Upper lobe of left lung (tissue), 6 donors: ENCODE measurements at regions not wholly inside any gene's neighbourhood (a gene's known extent, or its start where the extent isn't known, plus 50 kb on each side); places are given as distances from the start of the nearest gene placed in this dataset.

ENCODE experiments used
- ATAC-seq, 2 donors: fragments of 200-7000 bp; cut with Tn5 transposase; one replicate each; pipeline ENCODE4 v1.9.1; 2022; ENCODE audit warnings: mild to moderate bottlenecking in 2 of 2, moderate library complexity in 2 of 2; ENCODE audit not compliant: low FRiP score in 2 of 2
- DNase-seq, 2 donors: peaks; one replicate each; pipeline ENCODE4 v3.0.0-alpha.2; 2019 to 2020
- H3K27ac ChIP-seq, 4 donors: fragments of 200-600 bp; sonication (generic); one replicate each; pipeline ENCODE4 v1.5.1; 2016 to 2019
- H3K27me3 ChIP-seq, 4 donors: fragments of 200-600 bp; sonication (generic); one replicate each; pipeline ENCODE4 v1.5.1; 2017 to 2019
- H3K36me3 ChIP-seq, 4 donors: fragments of 200-600 bp; sonication (generic); one replicate each; pipeline ENCODE4 v1.5.1; 2016 to 2019
- H3K4me1 ChIP-seq, 4 donors: fragments of 200-600 bp; sonication (generic); one replicate each; pipeline ENCODE4 v1.5.1; 2018 to 2019
- H3K4me3 ChIP-seq, 4 donors: fragments of 200-600 bp; sonication (generic); one replicate each; pipeline ENCODE4 v1.5.1; 2017 to 2019; ENCODE audit warnings: mild to moderate bottlenecking in 2 of 4, moderate library complexity in 1 of 4
- H3K9me3 ChIP-seq, 4 donors: fragments of 200-600 bp; sonication (generic); one replicate each; pipeline ENCODE4 v1.5.1; 2018 to 2019
- EP300 ChIP-seq, 4 donors: sonication (generic); formaldehyde crosslinking; IDR thresholded peaks; one replicate each; pipeline ENCODE4 v1.5.1; 2017; ENCODE audit warnings: antibody characterized with exemption in 4 of 4, control low read depth in 2 of 4
- POLR2A ChIP-seq, 4 donors: fragments of 450-650 bp; IDR thresholded peaks; one replicate each; pipeline ENCODE4 v1.5.1; 2016 to 2017; ENCODE audit warnings: antibody characterized with exemption in 4 of 4, mild to moderate bottlenecking in 2 of 4
- POLR2AphosphoS5 ChIP-seq, 2 donors: sonication (generic); formaldehyde crosslinking; IDR thresholded peaks; one replicate each; pipeline ENCODE4 v1.5.1; 2017; ENCODE audit warnings: antibody characterized with exemption in 2 of 2
- WGBS, 2 donors: methylation state at CpG; one replicate each; pipeline ENCODE4 v1.1.5; 2017 to 2018; 5-methylcytosine and 5-hydroxymethylcytosine counted together
- TF ChIP-seq, protein P1 (sequence below), 6 experiments: fragments of 450-650 bp in 4 of 6; fragments of 200-600 bp in 2 of 6; sonication (generic) in 2 of 6; IDR thresholded peaks; one replicate each; pipeline ENCODE4 v1.5.1; 2016 to 2019; ENCODE audit warnings: antibody characterized with exemption in 6 of 6
- donor health status: DM: no; HTN: no; CAD: no; lungs with moderate emphysema.
- donor health status: DM: no; HTN: yes; CAD: no; lungs with severe emphysema.

DNA sequence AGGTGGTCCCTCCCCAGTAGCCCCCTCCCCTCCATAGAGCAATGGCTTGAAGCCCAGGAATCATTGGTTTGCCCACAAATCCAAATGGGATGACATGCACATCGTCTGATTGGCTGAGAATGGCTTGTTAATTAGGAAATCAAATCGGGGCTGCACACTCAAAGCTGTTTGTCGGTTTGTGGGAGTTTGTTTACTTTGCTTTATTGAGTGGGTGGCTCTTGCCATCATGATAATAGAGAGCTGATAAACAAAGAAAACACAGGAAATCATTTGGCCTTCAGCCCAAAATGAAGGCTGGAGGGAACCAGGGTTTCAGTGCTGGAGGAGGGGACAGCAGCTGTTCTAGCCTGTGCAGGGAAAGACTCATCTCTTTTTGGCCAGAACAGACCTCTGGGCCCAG lies 316.3 kb downstream of the CBLN1 start:
- Histone ChIP-seq H3K27me3 (no peaks in the 10 kb centered on the region), H3K27ac (no peak overlapping the region), H3K4me1 (no peaks in the 10 kb centered on the region), H3K4me3 (no peak overlapping the region), H3K9me3 (no peaks in the 10 kb centered on the region), H3K36me3 (no peaks in the 10 kb centered on the region)
- ATAC-seq (no peak), DNase-seq (no peak)
- WGBS, 2 donors, result 19 to 23% methylated on average over 3 of the region's 3 CpGs
- TF ChIP-seq, protein P1, sequence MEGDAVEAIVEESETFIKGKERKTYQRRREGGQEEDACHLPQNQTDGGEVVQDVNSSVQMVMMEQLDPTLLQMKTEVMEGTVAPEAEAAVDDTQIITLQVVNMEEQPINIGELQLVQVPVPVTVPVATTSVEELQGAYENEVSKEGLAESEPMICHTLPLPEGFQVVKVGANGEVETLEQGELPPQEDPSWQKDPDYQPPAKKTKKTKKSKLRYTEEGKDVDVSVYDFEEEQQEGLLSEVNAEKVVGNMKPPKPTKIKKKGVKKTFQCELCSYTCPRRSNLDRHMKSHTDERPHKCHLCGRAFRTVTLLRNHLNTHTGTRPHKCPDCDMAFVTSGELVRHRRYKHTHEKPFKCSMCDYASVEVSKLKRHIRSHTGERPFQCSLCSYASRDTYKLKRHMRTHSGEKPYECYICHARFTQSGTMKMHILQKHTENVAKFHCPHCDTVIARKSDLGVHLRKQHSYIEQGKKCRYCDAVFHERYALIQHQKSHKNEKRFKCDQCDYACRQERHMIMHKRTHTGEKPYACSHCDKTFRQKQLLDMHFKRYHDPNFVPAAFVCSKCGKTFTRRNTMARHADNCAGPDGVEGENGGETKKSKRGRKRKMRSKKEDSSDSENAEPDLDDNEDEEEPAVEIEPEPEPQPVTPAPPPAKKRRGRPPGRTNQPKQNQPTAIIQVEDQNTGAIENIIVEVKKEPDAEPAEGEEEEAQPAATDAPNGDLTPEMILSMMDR (IDR thresholded peaks at IDR 0.05), result no peak
- no peak for TF ChIP-seq POLR2A (IDR thresholded peaks at IDR 0.05)
- TF ChIP-seq POLR2AphosphoS5 (IDR thresholded peaks at IDR 0.05), result no peak
- TF ChIP-seq EP300 (IDR thresholded peaks at IDR 0.05), result no peak

DNA sequence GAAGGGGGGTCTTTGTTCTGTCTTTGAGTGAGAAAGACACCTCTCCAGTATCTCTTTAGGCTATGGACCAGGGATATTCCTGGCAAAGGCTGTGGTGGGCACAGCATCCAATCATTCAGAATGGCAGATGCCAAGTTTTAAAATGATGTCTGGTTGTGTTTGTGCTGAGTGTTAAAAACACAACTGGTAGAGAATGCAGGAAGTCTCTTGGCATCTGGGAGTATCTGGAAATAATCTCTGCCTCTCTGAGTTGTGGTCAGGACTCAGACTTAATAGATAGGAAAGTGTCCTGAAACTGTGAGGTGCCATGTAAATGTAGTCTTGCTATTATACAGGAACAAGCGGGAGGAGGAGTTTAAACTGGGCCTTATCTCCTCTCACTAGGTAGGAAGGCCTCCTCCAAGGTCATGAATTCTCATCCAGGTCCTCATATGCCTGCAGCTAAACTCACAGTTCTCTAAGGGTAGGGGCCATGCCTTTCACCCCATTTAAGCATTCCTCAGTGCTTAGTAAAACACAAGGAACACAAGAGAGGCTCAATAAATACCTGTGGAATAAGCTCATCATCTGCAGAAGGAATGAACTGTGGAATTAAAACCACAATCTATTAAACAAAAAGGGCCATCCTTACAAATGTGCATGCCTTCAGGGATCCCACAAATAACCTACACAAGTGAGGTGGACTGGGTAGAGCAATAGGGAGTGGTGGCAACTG lies 317.6 kb downstream of the CBLN1 start:
- H3K27me3 ChIP-seq, result no peaks in the 10 kb centered on the region
- no peak for DNase-seq
- H3K36me3 ChIP-seq, result no peaks in the 10 kb centered on the region
- no peak for ATAC-seq
- H3K9me3 ChIP-seq, result no peaks in the 10 kb centered on the region
- H3K27ac ChIP-seq, result no peak overlapping the region
- H3K4me3 ChIP-seq, result no peak overlapping the region
- no peak for TF ChIP-seq POLR2AphosphoS5 (IDR thresholded peaks at IDR 0.05)
- TF ChIP-seq, protein P1 (IDR thresholded peaks at IDR 0.05), result no peak
- TF ChIP-seq POLR2A (IDR thresholded peaks at IDR 0.05), result no peak
- no peak for TF ChIP-seq EP300 (IDR thresholded peaks at IDR 0.05)
- no peaks in the 10 kb centered on the region for H3K4me1 ChIP-seq
- 53 to 91% methylated on average over 1 of the region's 1 CpG for WGBS, 2 donors

DNA sequence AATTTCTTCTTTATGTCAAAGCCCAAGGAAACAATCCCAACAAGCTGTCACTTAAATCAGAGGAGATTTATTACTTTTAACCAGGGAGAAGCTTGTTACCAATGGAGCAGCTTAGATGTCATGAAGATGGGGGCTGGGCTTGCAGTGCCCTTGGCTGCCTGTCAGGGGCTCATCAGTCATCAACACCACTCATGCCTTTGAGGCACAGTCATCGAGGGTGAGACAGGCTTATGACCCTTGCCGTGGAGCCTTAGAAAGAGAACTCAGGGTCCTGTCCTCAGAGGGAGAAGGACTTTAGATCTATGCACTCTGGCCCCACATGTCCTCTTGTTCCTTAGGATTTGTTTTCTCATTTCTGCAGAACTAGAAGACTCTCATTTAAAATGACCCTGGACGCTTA lies 318.3 kb downstream of the CBLN1 start:
- no peaks in the 10 kb centered on the region for H3K9me3 ChIP-seq
- TF ChIP-seq EP300 (IDR thresholded peaks at IDR 0.05) (no peak), POLR2A (IDR thresholded peaks at IDR 0.05) (no peak), POLR2AphosphoS5 (IDR thresholded peaks at IDR 0.05) (no peak)
- TF ChIP-seq, protein P1 (IDR thresholded peaks at IDR 0.05), result no peak
- H3K36me3 ChIP-seq, result no peaks in the 10 kb centered on the region
- ATAC-seq (no peak), DNase-seq (no peak)
- 50 to 62% methylated on average over 3 of the region's 3 CpGs for WGBS, 2 donors
- H3K27me3 ChIP-seq, result no peaks in the 10 kb centered on the region
- H3K4me1 ChIP-seq, result no peaks in the 10 kb centered on the region
- H3K27ac ChIP-seq, result no peak overlapping the region
- H3K4me3 ChIP-seq, result no peak overlapping the region

DNA sequence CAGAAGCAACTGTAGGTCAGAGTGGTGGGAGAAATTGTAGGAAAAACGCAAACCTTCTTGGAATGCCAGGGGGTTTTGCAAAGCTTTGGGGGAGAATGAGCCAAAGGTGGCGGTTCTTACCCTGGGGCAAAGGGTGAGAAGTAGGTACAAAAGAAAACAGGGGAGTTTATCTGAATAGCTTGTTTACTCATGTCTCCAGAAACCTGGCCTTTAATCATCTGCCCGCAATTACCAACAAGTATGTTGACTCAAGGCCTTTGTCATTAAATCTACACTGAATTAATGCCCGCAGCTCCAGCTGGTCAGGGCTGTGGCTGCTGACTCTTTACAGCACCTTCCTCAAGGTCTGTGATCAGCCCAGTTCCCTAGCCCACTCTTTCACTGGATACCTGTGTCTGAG lies 320.1 kb downstream of the CBLN1 start:
- Histone ChIP-seq H3K4me1 (no peaks in the 10 kb centered on the region), H3K27ac (no peak overlapping the region), H3K4me3 (no peak overlapping the region), H3K27me3 (no peaks in the 10 kb centered on the region), H3K36me3 (no peaks in the 10 kb centered on the region), H3K9me3 (no peaks in the 10 kb centered on the region)
- ATAC-seq (no peak), DNase-seq (no peak)
- no peak for TF ChIP-seq EP300 (IDR thresholded peaks at IDR 0.05)
- TF ChIP-seq, protein P1 (IDR thresholded peaks at IDR 0.05), result no peak
- no peak for TF ChIP-seq POLR2A (IDR thresholded peaks at IDR 0.05)
- no peak for TF ChIP-seq POLR2AphosphoS5 (IDR thresholded peaks at IDR 0.05)
- WGBS, 2 donors, result 83 to 85% methylated on average over 4 of the region's 4 CpGs

DNA sequence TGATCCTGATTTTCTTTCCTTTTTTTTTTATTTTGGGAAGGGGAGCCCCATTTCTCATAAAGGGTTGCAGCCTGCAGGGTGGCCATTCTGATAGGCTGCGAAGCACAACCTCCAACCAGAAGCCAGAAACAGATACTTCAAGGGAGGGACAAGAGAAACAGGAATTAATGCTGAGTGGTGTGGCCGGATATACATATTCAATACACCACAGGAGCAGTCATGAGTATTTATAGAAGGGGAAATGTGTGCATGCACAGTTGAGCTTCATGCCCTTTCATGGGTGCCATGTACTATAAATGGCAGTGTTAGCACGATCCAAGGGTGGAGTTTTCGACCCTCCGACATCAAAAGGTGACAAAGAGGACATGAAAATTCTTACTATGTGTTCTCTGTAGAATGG lies 320.8 kb downstream of the CBLN1 start:
- no peaks in the 10 kb centered on the region for H3K27me3 ChIP-seq
- no peak overlapping the region for H3K27ac ChIP-seq
- no peaks in the 10 kb centered on the region for H3K4me1 ChIP-seq
- H3K36me3 ChIP-seq, result no peaks in the 10 kb centered on the region
- no peak for TF ChIP-seq POLR2A (IDR thresholded peaks at IDR 0.05)
- TF ChIP-seq EP300 (IDR thresholded peaks at IDR 0.05), result no peak
- TF ChIP-seq, protein P1 (IDR thresholded peaks at IDR 0.05), result no peak
- TF ChIP-seq POLR2AphosphoS5 (IDR thresholded peaks at IDR 0.05), result no peak
- no peak for ATAC-seq
- DNase-seq, result no peak
- 79 to 88% methylated on average over 5 of the region's 5 CpGs for WGBS, 2 donors
- H3K9me3 ChIP-seq, result no peaks in the 10 kb centered on the region
- no peak overlapping the region for H3K4me3 ChIP-seq
